Stimulated activated CD4-positive, alpha-beta T cell treated with anti-CD3 and anti-CD28 coated beads, Interleukin-1b, Interleukin-23, amount 100 ng/mL, for 4 hours (primary cell): ENCODE measurements at regions not wholly inside any gene's neighbourhood (a gene's known extent, or its start where the extent isn't known, plus 50 kb on each side); places are given as distances from the start of the nearest gene placed in this dataset.

ENCODE experiments used
- DNase-seq, 2 donors: peaks; one replicate each; pipeline ENCODE4 v3.0.0-alpha.2; 2020; ENCODE audit warnings: low read depth in 2 of 2

DNA sequence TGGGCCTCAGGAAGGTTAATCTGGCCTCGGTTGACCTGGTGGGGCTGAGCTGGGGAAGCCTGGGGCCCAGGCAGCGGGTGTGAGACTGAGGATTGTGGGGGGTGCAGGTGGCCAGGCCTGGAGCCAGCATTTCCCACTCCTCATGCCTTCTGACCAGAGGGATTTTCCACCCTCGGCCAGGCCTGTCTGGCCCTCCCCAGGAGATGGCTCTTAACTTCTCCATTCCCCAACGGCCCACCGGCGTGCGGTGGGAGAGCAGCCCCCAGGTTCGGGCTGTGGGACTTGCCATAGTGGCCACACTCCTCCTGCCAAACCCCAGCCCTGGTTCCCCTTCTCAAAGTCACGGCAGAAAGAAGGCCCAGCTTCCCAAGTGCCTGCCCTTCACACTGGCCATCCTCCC is 126.5 kb upstream of the RUNX3 start:
- DNase-seq = no peak

GRCh38 chr1:25055961-25056360 is 125.9 kb upstream of the RUNX3 start:
- no peak for DNase-seq

DNA sequence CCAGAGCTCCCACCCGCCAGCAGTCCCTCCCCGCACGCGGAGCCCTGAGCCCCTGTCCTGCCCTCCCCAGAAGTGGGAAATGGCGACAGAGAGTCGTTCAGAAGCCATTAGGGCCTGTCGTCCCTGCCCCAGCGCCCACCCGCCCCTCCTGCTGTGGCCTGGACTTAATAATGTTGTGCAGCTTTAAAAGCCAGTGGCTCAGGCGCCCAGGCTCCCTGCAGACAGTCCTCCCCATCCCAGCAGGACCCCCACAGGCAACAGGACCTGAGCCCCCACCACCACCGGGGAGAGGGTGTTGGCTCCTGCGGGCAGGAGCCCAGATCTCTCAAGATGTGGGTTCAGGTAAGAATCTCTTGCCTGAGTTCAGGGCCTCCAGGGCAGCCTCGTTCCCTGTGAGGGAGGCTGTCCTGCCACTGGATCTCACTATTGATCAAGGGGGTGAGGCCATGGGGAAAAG is 125.3 kb upstream of the RUNX3 start:
- no peak for DNase-seq

DNA sequence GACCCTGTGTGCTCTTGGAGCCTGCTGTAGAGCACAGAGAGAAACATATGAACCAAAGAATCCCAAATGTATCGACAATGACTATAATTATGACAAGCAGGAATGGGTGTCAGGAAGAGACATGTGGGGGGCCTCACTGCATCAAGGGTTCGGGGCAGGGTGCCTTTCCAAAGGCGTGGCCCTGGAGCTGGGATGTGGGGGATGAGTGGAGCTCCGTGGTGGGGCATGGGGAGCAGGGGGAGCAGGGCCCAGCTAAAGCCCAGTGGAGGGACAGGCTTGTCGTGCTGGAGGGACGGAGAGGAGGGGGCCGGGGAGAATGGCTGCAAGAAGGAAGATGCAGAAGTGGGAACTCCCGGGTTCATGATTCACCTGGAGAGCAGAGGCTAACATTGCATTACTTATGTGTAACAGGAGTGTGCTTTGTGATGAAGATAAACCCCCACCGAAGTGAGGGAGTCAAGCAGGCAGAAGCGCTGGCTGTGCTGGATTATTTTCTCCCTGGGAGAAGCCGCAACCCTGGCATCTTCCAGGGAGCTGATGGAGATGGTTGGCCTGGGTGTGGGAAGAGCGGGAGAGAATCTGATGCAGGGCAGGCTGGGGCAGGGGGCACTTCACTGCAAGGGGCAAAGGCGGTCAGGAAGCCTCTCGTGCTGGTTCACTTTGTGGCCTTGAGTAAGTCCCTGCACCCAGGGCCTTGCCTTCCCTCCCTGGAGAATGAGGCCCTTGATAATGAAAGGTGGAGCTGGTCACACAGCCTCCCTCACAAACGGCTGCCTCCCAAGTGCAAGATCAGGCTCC is 124.6 kb upstream of the RUNX3 start:
- no peak for DNase-seq

- no peak for DNase-seq
Measured at GRCh38 chr1:25053576-25054250, 123.6 kb upstream of the RUNX3 start.

- DNase-seq = no peak
Measured at GRCh38 chr1:25051906-25052305, 121.8 kb upstream of the RUNX3 start.

DNA sequence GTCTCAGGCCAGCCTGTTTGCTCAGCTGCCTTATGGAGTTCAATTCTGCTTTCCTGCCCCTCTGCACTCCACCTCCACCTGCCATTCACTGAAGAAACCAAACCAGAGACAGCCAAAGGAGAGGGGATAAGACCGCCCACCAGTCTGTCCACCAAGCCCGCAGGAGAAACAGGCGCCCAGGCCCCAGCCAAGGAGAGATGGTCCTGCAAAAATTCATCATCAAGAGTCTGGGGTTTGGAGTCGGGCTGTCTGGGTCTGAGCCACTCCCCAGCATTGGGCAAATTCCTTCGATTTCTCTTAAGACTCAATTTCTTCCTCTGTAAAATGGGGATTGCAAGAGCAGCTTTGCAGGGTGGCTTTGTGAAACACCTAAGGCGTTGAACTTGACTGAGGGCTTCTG is 121.4 kb upstream of the RUNX3 start:
- DNase-seq = no peak

DNA sequence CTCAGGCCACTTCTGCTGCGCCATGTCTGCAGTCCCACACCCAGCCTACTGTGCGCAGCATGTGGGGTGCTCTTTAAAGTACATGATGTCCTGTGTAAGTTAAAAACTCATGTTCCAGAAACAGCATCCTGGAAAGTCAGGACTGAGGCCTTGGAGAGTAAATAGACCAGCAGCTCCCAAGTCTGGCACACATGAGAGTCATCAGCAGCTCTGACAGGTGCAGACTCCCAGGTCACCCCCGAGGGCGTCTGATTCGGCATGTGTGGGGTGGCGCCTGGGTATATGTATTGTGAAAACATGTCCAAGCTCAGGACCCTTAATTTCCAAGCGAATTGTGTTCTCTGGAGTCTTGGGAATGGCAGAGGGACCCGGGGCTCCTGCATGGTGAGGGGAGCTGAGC is 120.1 kb upstream of the RUNX3 start:
- no peak for DNase-seq

- no peak for DNase-seq
Measured at GRCh38 chr1:25049190-25049589, 119.1 kb upstream of the RUNX3 start.

DNA sequence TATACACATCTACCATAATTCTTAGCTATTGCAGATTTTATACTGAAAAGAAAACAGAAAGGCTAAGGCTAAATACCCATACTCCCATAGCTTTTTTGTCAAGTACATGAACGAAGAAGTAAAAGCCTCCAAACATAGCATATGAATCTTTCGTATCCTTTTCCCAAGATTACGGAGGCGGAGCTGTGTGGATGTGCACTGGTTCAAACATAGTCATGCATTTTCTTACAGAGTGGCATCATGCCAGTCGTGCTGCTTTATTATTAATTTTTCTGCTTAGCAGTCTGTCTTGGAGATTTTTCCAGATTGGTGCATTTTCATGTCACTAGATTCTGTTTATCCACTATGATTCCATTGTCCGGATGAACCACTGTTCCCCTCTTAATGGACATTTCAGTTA is 118.7 kb upstream of the RUNX3 start:
- DNase-seq = no peak

GRCh38 chr1:25047506-25048240 is 117.6 kb upstream of the RUNX3 start:
- no peak for DNase-seq

DNA sequence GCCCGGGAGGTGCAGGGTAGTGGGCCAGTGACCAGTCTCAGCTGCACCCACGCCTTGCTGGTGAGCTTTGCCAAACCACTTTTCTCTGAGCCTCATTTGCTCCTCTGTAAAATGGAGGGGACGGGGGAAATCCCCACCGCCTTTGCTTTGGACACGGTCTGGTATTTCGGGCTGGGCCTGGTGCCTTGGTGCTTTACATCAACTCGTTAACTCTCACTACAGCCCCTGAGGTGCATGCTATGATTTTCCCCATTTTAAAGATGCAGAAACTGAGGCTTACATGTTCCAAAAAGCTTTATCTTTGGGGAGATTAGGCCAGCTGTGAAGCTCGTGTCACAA is 116.1 kb upstream of the RUNX3 start:
- no peak for DNase-seq

- DNase-seq = no peak
Measured at GRCh38 chr1:25045480-25046193, 115.6 kb upstream of the RUNX3 start.

DNA sequence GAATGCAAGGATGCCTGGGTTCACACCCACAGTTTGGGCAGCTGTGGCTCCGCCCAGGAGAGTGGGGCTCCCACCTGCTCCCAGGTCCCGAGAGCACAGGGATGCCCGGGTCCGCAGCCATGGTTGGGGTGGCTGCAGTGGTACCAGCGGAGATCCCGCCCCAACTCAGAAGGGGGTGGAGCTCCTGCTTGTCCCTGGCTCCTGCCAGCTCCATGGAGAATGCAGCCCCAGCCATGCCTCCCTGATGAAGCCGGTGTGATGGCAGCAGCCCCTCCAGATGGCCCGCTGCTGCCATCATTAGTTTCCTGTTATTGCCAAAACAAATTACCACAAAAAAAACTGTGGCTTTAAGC is 113.1 kb upstream of the RUNX3 start:
- DNase-seq = no peak

- no peak for DNase-seq
Measured at GRCh38 chr1:25042331-25043227, 112.5 kb upstream of the RUNX3 start.

DNA sequence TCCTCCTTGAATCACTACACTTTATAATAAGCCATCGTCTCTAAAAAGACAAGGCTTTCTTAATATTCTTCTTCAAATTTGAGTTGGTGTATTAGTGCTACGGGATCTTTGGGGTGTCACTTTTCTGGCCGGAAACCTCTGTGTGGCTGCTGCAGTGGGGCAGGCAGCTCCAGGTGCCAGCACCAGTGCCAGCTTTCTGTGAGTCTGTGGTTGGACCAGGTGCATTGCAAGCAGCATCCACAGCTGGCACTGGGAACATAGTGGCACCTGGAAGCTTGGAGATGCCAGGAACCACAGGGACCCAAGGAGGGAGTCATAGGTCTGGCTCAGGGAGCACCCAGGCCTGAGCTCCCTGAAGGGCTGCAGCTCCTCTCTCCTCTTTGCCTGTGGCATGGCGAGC is 111.8 kb upstream of the RUNX3 start:
- DNase-seq = no peak

DNA sequence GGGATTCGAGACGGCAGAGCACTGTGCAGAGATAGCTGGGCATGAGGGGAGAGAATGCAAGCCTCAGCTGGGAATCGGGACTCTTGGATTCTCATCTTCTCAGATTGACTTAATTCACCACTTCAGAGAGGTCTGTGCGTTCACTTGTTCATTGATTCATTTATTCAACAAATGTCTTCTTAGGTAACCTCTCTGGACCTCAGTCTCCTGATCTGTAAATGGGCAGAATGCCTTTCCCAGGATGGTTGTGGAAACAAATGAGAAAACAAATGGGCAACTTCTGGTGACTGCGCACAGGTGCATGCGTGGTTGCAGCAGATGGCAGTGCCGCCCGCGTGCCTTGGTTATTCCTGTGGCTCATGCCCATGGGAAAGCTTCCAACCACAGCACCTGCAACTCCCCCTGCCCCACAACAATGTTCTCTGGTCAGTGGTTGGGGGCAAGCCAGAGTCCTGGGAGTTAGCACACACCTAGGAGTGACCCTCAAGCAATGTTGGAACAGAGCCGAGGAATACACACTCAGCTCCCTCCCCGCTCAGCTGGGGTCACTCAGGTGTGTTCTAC is 110.1 kb upstream of the RUNX3 start:
- DNase-seq = no peak

GRCh38 chr1:25039229-25039628 is 109.2 kb upstream of the RUNX3 start:
- DNase-seq = no peak

DNA sequence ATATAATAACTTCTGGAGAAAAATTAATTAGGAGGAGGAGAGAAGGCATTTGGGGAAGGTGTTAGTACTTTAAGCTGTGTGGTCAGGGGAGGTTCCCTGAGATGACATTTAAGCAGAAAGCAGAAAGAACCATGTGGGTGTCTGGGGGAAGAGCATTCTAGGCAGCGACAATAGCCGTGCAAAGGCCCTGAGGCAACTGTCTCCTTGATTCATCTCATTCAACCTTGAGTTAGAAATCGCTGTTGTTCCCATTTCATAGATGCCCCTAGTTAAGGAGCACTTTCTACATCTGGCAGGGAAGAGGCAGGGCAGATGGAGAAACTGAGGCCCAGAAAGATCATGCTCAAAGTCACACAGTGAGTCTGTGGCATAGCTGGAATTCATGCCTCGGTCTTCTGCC is 108.6 kb upstream of the RUNX3 start:
- no peak for DNase-seq

DNA sequence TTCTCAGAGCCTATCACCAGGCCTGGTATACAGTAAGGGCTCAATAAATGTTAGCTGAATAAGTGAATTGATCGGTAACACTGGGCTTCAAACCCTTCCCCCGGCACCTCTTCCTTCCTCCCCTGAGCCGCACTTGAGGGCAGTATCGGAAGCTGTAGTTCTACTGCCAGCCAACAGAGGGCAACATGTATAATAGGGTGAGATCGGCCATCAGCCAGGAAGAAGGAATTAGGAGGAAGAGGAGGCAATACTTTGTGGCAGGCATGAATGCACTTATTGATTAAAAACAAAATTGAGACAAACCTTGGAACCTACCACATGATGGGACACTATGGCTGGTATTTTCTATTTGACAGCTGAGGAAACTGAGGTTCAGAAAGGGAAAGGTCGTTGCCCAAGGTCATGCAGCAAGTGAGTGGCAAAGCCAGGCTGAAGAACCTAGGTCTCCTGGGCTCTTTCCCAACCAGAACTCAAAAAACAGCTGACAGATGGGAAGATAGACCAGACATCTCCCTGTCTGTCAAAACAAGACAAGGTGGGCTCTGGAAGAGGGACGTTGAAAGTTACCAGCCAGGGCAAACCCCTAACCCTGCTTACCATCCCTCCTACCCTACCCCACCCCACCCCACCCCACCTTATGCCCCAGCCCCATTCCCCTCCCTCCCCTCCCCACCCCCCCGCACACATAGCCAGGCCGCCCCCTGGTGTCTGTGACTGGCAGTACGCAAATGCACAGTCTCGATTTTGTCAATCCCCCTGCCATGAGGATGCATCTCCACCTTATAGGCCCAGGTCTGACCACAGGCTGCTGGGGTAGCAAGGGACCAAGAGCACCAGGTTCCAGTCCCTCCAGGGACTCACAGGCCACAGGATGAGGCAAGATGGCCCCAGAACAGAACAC is 107.3 kb upstream of the RUNX3 start:
- DNase-seq = peak; percentile 65 to 66
